ENCODE measurements at regions not wholly inside any gene's neighbourhood (a gene's known extent, or its start where the extent isn't known, plus 50 kb on each side); places are given as distances from the start of the nearest gene placed in this dataset.

DNA sequence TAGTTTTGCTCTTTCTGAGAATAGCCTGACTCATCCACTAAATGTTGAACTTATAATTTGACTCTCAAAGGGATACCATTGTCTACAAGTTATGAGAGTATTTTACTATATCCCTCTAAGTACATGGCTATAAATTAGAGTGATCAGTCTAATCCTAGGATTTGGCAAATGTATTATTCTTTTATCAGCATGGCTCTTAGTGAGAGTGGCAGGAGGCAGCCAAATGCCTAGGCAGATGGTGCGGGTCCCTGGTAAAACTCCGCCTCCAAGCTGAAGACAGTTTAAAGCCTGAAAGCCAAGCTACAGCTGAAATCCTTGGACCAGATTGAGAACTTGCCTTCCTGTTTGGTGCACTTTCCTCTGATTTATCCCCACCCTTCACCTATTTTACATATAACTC, 631.8 kb downstream of the SQOR start:
- CTCF ChIA-PET (ENCODE audit: unreplicated experiment): no interaction called here

DNA sequence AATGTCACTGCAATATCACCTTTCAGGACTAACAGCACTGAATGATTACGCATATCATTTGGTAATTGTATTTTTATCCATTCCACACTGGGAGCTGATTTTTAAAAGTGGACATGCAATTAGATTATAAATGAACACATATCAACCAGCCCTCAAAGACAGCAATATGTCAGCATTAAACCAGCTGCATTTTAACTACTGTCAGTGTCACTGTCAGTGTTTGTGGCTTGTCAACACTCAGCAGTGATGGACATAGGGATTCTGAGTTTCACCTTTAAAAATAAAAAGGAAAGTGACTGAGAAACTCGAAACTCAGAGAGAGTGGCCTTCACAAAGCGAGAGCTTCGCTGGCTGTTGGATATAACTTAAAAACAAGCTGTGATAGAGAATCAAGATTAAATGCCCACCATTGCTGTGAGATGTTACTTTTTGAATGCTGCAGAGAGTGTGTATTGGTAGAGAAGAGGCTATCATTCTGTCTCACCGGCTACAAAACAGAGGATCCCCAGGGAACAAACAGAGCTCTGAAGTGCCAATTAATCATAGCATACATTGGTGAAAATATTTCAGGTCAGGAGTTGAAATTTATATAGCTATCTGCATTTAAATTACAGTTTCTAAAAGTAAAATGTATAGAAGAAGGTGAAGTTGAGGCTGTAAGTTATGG, 635.8 kb downstream of the SQOR start:
- DNase-seq (ENCODE audit: low spot score): no peak
- no peaks in the 10 kb centered on the region for H3K36me3 ChIP-seq (ENCODE audit: insufficient read depth, low read length)
- H3K27ac ChIP-seq (ENCODE audit: low read depth, low read length, poor library complexity, severe bottlenecking): no peak overlapping the region
- H3K4me3 ChIP-seq (ENCODE audit: low read depth, low read length, poor library complexity, severe bottlenecking): no peak overlapping the region
- H2AFZ ChIP-seq (ENCODE audit: low read length): no peak overlapping the region
- no peaks in the 10 kb centered on the region for H4K20me1 ChIP-seq (ENCODE audit: insufficient read depth, low read length)
- no peaks in the 10 kb centered on the region for H3K9me3 ChIP-seq (ENCODE audit: low read length)
- ChIA-PET CTCF (ENCODE audit: unreplicated experiment) (no interaction called here), POLR2A (no interaction called here)
- TF ChIP-seq, protein P1, sequence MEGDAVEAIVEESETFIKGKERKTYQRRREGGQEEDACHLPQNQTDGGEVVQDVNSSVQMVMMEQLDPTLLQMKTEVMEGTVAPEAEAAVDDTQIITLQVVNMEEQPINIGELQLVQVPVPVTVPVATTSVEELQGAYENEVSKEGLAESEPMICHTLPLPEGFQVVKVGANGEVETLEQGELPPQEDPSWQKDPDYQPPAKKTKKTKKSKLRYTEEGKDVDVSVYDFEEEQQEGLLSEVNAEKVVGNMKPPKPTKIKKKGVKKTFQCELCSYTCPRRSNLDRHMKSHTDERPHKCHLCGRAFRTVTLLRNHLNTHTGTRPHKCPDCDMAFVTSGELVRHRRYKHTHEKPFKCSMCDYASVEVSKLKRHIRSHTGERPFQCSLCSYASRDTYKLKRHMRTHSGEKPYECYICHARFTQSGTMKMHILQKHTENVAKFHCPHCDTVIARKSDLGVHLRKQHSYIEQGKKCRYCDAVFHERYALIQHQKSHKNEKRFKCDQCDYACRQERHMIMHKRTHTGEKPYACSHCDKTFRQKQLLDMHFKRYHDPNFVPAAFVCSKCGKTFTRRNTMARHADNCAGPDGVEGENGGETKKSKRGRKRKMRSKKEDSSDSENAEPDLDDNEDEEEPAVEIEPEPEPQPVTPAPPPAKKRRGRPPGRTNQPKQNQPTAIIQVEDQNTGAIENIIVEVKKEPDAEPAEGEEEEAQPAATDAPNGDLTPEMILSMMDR (conservative IDR thresholded peaks at IDR 0.05; ENCODE audit: low read length): no peak
- no peaks in the 10 kb centered on the region for H3K9me2 ChIP-seq (ENCODE audit: insufficient read depth, low read length)
- BruUV-seq (replicated peaks): no TSS peak
- H3K79me2 ChIP-seq (ENCODE audit: insufficient read depth, low read depth, low read length): no peaks in the 10 kb centered on the region
- no peaks in the 10 kb centered on the region for H3K4me1 ChIP-seq (ENCODE audit: insufficient read depth, low read length, poor library complexity, severe bottlenecking)
- H3K4me2 ChIP-seq (ENCODE audit: low read length): no peak overlapping the region
- intact Hi-C loops (cut with micrococcal nuclease; ENCODE audit: unreplicated experiment): no loop called here

More for the DNA sequence above, 631.8 kb downstream of the SQOR start:
- H3K4me1 ChIP-seq (ENCODE audit: insufficient read depth, low read length, poor library complexity, severe bottlenecking): no peaks in the 10 kb centered on the region
- H3K79me2 ChIP-seq (ENCODE audit: insufficient read depth, low read depth, low read length): no peaks in the 10 kb centered on the region
- POLR2A ChIA-PET: no interaction called here
- DNase-seq (ENCODE audit: low spot score): no peak
- no peaks in the 10 kb centered on the region for H4K20me1 ChIP-seq (ENCODE audit: insufficient read depth, low read length)
- BruUV-seq (replicated peaks): no TSS peak
- H3K4me2 ChIP-seq (ENCODE audit: low read length): no peak overlapping the region
- H3K4me3 ChIP-seq (ENCODE audit: low read depth, low read length, poor library complexity, severe bottlenecking): no peak overlapping the region
- H2AFZ ChIP-seq (ENCODE audit: low read length): no peak overlapping the region
- no peaks in the 10 kb centered on the region for H3K9me3 ChIP-seq (ENCODE audit: low read length)
- intact Hi-C loops (cut with micrococcal nuclease; ENCODE audit: unreplicated experiment): no loop called here
- no peaks in the 10 kb centered on the region for H3K9me2 ChIP-seq (ENCODE audit: insufficient read depth, low read length)
- no peak for TF ChIP-seq EZH2phosphoT487 (IDR thresholded peaks at IDR 0.05; ENCODE audit: borderline replicate concordance, low read depth, low read length)
- TF ChIP-seq, protein P1 (conservative IDR thresholded peaks at IDR 0.05; ENCODE audit: low read length): no peak
- no peak overlapping the region for H3K27ac ChIP-seq (ENCODE audit: low read depth, low read length, poor library complexity, severe bottlenecking)
- H3K36me3 ChIP-seq (ENCODE audit: insufficient read depth, low read length): no peaks in the 10 kb centered on the region

GRCh38 chr15:46275701-46276100, 640.9 kb downstream of the SQOR start:
- no peak overlapping the region for H3K4me2 ChIP-seq (ENCODE audit: low read length)
- no peak for DNase-seq (ENCODE audit: low spot score)
- ChIA-PET POLR2A (no interaction called here), CTCF (ENCODE audit: unreplicated experiment) (no interaction called here)
- H3K4me3 ChIP-seq (ENCODE audit: low read depth, low read length, poor library complexity, severe bottlenecking): no peak overlapping the region
- H2AFZ ChIP-seq (ENCODE audit: low read length): no peak overlapping the region
- no peaks in the 10 kb centered on the region for H3K9me2 ChIP-seq (ENCODE audit: insufficient read depth, low read length)
- H3K27ac ChIP-seq (ENCODE audit: low read depth, low read length, poor library complexity, severe bottlenecking): no peak overlapping the region
- intact Hi-C loops (cut with micrococcal nuclease; ENCODE audit: unreplicated experiment): no loop called here
- no TSS peak for BruUV-seq (replicated peaks)
- H4K20me1 ChIP-seq (ENCODE audit: insufficient read depth, low read length): no peaks in the 10 kb centered on the region
- H3K79me2 ChIP-seq (ENCODE audit: insufficient read depth, low read depth, low read length): no peaks in the 10 kb centered on the region
- no peaks in the 10 kb centered on the region for H3K9me3 ChIP-seq (ENCODE audit: low read length)
- TF ChIP-seq EZH2phosphoT487 (IDR thresholded peaks at IDR 0.05; ENCODE audit: borderline replicate concordance, low read depth, low read length): no peak
- TF ChIP-seq, protein P1 (conservative IDR thresholded peaks at IDR 0.05; ENCODE audit: low read length): no peak
- no peaks in the 10 kb centered on the region for H3K36me3 ChIP-seq (ENCODE audit: insufficient read depth, low read length)
- H3K4me1 ChIP-seq (ENCODE audit: insufficient read depth, low read length, poor library complexity, severe bottlenecking): no peaks in the 10 kb centered on the region

Data from OCI-LY7 (cell line).